Panc1 (cell line): ENCODE measurements at regions not wholly inside any gene's neighbourhood (a gene's known extent, or its start where the extent isn't known, plus 50 kb on each side); places are given as distances from the start of the nearest gene placed in this dataset.

Experiments used
- POLR2AphosphoS5 ChIP-seq: IDR thresholded peaks from 2 replicates; pipeline ENCODE4 v1.6.1; 2012; ENCODE audit warnings: mild to moderate bottlenecking, low read depth, low read length, moderate library complexity
- TCF7L2 ChIP-seq: IDR thresholded peaks from 2 replicates; pipeline ENCODE4 v1.6.1; 2011; ENCODE audit warnings: mild to moderate bottlenecking, low read depth, low read length, inconsistent platforms
- TF ChIP-seq, protein P1 (sequence below): fragments of 450-650 bp; IDR thresholded peaks from 2 replicates; pipeline ENCODE4 v1.5.1; 2017; ENCODE audit warnings: mild to moderate bottlenecking
- TF ChIP-seq, protein P2 (sequence below), 2 experiments: IDR thresholded peaks; 2 replicates each; pipeline ENCODE4 v1.6.1; 2011 to 2012; ENCODE audit warnings: low read depth in 2 of 2, control low read depth in 1 of 2, low read length in 1 of 2, mild to moderate bottlenecking in 1 of 2, moderate library complexity in 1 of 2; ENCODE audit not compliant: insufficient read depth in 1 of 2

DNA sequence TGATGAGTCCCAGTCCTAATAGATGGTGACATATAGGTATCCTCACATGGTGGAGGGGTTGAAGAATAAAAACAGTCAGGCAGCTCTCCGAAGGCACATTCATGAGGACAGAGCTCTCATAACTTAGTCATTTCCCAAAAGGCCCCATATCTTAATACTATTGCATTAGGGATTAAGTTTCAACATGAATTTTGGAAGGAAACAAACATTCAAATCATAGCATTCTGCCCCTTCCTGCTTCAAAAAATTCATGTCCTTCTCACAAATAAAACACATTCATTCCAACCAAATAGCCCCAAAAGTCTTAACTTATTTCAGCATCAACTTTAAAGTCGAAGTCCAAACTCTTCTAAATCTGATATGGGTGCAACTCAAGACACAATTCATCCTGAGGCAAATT lies 277.2 kb upstream of the NR4A3 start:
- TF ChIP-seq, protein P1, sequence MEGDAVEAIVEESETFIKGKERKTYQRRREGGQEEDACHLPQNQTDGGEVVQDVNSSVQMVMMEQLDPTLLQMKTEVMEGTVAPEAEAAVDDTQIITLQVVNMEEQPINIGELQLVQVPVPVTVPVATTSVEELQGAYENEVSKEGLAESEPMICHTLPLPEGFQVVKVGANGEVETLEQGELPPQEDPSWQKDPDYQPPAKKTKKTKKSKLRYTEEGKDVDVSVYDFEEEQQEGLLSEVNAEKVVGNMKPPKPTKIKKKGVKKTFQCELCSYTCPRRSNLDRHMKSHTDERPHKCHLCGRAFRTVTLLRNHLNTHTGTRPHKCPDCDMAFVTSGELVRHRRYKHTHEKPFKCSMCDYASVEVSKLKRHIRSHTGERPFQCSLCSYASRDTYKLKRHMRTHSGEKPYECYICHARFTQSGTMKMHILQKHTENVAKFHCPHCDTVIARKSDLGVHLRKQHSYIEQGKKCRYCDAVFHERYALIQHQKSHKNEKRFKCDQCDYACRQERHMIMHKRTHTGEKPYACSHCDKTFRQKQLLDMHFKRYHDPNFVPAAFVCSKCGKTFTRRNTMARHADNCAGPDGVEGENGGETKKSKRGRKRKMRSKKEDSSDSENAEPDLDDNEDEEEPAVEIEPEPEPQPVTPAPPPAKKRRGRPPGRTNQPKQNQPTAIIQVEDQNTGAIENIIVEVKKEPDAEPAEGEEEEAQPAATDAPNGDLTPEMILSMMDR, result no peak
- TF ChIP-seq, protein P2, sequence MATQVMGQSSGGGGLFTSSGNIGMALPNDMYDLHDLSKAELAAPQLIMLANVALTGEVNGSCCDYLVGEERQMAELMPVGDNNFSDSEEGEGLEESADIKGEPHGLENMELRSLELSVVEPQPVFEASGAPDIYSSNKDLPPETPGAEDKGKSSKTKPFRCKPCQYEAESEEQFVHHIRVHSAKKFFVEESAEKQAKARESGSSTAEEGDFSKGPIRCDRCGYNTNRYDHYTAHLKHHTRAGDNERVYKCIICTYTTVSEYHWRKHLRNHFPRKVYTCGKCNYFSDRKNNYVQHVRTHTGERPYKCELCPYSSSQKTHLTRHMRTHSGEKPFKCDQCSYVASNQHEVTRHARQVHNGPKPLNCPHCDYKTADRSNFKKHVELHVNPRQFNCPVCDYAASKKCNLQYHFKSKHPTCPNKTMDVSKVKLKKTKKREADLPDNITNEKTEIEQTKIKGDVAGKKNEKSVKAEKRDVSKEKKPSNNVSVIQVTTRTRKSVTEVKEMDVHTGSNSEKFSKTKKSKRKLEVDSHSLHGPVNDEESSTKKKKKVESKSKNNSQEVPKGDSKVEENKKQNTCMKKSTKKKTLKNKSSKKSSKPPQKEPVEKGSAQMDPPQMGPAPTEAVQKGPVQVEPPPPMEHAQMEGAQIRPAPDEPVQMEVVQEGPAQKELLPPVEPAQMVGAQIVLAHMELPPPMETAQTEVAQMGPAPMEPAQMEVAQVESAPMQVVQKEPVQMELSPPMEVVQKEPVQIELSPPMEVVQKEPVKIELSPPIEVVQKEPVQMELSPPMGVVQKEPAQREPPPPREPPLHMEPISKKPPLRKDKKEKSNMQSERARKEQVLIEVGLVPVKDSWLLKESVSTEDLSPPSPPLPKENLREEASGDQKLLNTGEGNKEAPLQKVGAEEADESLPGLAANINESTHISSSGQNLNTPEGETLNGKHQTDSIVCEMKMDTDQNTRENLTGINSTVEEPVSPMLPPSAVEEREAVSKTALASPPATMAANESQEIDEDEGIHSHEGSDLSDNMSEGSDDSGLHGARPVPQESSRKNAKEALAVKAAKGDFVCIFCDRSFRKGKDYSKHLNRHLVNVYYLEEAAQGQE (IDR thresholded peaks at IDR 0.05; ENCODE audit: insufficient read depth in 1 of 2, low read depth in 2 of 2, low read length in 1 of 2), result no peak
- TF ChIP-seq POLR2AphosphoS5 (no peak), TCF7L2 (no peak)
